ENCODE measurements at regions not wholly inside any gene's neighbourhood (a gene's known extent, or its start where the extent isn't known, plus 50 kb on each side); places are given as distances from the start of the nearest gene placed in this dataset.

DNA sequence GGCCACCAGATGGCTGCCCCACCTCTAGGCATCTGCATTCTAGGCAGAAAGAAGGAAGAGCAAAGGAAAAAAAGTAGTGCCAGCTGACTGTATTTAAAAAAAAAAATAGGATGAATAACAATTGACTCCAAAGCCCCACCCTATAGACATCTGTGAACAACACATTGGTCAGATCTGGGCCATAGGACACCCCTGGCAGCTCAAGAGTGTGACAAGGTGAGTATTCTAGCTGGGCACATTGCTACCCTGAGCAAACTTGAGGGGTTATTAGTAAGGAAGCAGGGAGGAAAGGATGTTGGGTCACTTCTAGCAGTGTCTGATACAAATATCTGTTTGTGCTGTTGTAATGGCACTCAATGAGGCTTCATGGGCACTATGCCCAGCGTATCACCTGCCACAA, 58.6 kb upstream of the NPAS2 start:
- H3K4me1 ChIP-seq = no peaks in the 10 kb centered on the region
- 80 to 88% methylated on average over 1 of the region's 1 CpG for WGBS, 2 donors
- no peaks in the 10 kb centered on the region for H3K9me3 ChIP-seq
- H3K27ac ChIP-seq = no peak overlapping the region
- H3K36me3 ChIP-seq = no peaks in the 10 kb centered on the region
- TF ChIP-seq, protein P1, sequence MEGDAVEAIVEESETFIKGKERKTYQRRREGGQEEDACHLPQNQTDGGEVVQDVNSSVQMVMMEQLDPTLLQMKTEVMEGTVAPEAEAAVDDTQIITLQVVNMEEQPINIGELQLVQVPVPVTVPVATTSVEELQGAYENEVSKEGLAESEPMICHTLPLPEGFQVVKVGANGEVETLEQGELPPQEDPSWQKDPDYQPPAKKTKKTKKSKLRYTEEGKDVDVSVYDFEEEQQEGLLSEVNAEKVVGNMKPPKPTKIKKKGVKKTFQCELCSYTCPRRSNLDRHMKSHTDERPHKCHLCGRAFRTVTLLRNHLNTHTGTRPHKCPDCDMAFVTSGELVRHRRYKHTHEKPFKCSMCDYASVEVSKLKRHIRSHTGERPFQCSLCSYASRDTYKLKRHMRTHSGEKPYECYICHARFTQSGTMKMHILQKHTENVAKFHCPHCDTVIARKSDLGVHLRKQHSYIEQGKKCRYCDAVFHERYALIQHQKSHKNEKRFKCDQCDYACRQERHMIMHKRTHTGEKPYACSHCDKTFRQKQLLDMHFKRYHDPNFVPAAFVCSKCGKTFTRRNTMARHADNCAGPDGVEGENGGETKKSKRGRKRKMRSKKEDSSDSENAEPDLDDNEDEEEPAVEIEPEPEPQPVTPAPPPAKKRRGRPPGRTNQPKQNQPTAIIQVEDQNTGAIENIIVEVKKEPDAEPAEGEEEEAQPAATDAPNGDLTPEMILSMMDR (IDR thresholded peaks at IDR 0.05) = no peak
- TF ChIP-seq EP300 (IDR thresholded peaks at IDR 0.05) (no peak), POLR2A (IDR thresholded peaks at IDR 0.05) (no peak)
- DNase-seq (ENCODE audit: low spot score in 2 of 2) = no peak
- no peak overlapping the region for H3K4me3 ChIP-seq
- H3K27me3 ChIP-seq = no peaks in the 10 kb centered on the region

DNA sequence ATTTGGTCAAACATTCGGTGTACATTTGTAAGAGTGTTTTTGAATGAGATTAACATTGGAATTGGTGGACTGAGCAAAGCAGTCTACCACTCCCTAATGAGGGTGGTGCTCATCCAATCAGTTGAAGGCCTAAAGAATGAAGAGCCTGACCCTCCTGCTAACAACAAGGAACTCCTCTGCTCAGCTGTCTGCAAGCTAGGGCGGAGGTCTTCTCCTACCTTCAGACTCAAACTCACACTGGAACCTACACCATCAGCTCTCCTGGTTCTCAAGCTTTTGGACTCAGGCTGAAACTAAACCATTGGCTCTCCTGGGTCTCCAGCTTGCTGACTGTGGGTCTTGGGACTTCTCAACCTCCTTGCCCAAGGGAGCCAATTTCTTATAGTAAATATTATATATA, 55.5 kb upstream of the NPAS2 start:
- no peaks in the 10 kb centered on the region for H3K4me1 ChIP-seq
- H3K36me3 ChIP-seq = no peaks in the 10 kb centered on the region
- no peak overlapping the region for H3K27ac ChIP-seq
- TF ChIP-seq, protein P1 (IDR thresholded peaks at IDR 0.05) = no peak
- TF ChIP-seq EP300 (IDR thresholded peaks at IDR 0.05) (no peak), POLR2A (IDR thresholded peaks at IDR 0.05) (no peak)
- H3K9me3 ChIP-seq = no peaks in the 10 kb centered on the region
- DNase-seq (ENCODE audit: low spot score in 2 of 2) = no peak
- H3K4me3 ChIP-seq = no peak overlapping the region
- 88 to 90% methylated on average over 2 of the region's 2 CpGs for WGBS, 2 donors
- H3K27me3 ChIP-seq = no peaks in the 10 kb centered on the region

DNA sequence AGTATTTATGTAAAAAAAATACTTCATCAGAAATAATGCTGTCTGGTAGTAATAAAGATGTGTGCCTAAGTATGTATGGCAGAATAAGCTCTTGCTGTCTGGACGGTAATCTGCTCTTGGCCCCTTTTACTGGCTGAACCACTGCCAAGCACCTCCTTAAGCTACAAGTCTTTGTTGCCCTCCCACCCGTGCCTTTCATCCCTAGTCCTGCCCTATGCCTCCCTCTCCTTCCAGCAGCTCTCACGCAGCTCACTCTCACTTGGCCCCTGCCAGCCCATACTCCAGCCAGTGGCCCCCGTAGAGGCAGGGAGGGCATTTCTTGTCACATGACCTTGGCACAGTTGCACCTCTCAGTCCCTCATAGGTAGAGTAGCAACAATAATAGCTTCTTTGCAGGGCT, 54.5 kb upstream of the NPAS2 start:
- H3K4me3 ChIP-seq = no peak overlapping the region
- DNase-seq (ENCODE audit: low spot score in 2 of 2) = no peak
- no peaks in the 10 kb centered on the region for H3K4me1 ChIP-seq
- TF ChIP-seq EP300 (IDR thresholded peaks at IDR 0.05) (no peak), POLR2A (IDR thresholded peaks at IDR 0.05) (no peak)
- TF ChIP-seq, protein P1 (IDR thresholded peaks at IDR 0.05) = no peak
- H3K36me3 ChIP-seq = no peaks in the 10 kb centered on the region
- no peaks in the 10 kb centered on the region for H3K27me3 ChIP-seq
- H3K27ac ChIP-seq = no peak overlapping the region
- no peaks in the 10 kb centered on the region for H3K9me3 ChIP-seq
- WGBS, 2 donors = 46 to 56% methylated on average over 4 of the region's 4 CpGs

DNA sequence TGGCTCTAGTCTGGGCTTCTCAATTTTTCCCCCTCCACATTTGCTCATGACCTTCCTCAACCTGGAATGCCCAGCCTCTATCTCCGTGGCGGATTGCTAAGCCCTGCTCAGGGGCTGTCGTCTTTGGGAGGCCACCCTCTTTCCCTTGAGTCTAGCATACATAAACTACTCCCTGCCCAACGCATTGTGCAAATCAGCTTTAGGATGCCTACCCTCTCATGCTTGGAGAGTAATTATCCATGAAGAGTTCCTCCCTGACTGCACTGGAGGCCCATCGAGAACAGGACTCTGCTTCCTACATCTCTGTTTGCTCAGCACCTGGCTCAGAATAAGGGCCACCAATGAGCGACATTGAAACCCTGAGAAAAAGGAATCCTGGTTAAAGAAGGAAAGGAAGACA, 53.7 kb upstream of the NPAS2 start:
- WGBS, 2 donors = 83 to 88% methylated on average over 6 of the region's 6 CpGs
- Histone ChIP-seq H3K27ac (no peak overlapping the region), H3K4me3 (no peak overlapping the region), H3K36me3 (no peaks in the 10 kb centered on the region), H3K27me3 (no peaks in the 10 kb centered on the region), H3K4me1 (no peaks in the 10 kb centered on the region), H3K9me3 (no peaks in the 10 kb centered on the region)
- TF ChIP-seq POLR2A (IDR thresholded peaks at IDR 0.05) (no peak), EP300 (IDR thresholded peaks at IDR 0.05) (no peak)
- TF ChIP-seq, protein P1 (IDR thresholded peaks at IDR 0.05) = no peak
- DNase-seq (ENCODE audit: low spot score in 2 of 2) = no peak

DNA sequence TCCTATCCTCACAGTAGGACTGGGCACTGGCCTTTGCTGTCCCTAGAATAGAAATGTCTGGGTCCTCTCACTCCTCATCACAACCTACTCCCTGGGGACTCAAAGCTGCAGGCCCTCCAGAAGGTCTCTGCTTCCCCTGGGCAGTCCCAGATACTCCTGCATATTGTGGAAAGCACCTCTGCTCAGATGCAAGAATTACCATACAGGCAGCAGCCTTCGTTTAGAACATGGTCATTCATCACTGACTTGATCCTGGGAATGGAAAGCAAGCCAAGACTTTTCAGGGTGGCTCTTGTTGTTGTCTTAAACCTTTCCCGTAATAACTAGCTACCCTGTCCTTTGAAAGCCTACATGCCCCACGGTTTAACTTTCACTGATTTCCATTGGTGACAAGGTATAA, 53.1 kb upstream of the NPAS2 start:
- Histone ChIP-seq H3K4me3 (no peak overlapping the region), H3K36me3 (no peaks in the 10 kb centered on the region), H3K9me3 (no peaks in the 10 kb centered on the region), H3K27ac (no peak overlapping the region), H3K4me1 (no peaks in the 10 kb centered on the region), H3K27me3 (no peaks in the 10 kb centered on the region)
- WGBS, 2 donors = 69 to 73% methylated on average over 3 of the region's 3 CpGs
- no peak for DNase-seq (ENCODE audit: low spot score in 2 of 2)
- TF ChIP-seq EP300 (IDR thresholded peaks at IDR 0.05) (no peak), POLR2A (IDR thresholded peaks at IDR 0.05) (no peak)
- TF ChIP-seq, protein P1 (IDR thresholded peaks at IDR 0.05) = no peak

All from tibial nerve (tissue), 4 donors.